GM23338 (cell line): ENCODE measurements at regions not wholly inside any gene's neighbourhood (a gene's known extent, or its start where the extent isn't known, plus 50 kb on each side); places are given as distances from the start of the nearest gene placed in this dataset.

Source experiments
- ATAC-seq: fragments of 200-7000 bp; cut with Tn5 transposase; 3 replicates; pipeline ENCODE4 v1.9.1; 2020
- DNase-seq: peaks from one replicate; pipeline ENCODE4 v3.0.0-alpha.2; 2015; ENCODE audit warnings: low spot score
- H2AFZ ChIP-seq: fragments of 200-600 bp; sonication (generic); 2 replicates; pipeline ENCODE4 v1.8.0; 2016; ENCODE audit warnings: antibody characterized with exemption, mild to moderate bottlenecking, moderate library complexity
- H3F3A ChIP-seq: fragments of 200-600 bp; sonication (generic); replicated peaks from 2 replicates; pipeline ENCODE4 v1.8.0; 2017; ENCODE audit warnings: antibody characterized with exemption, mixed run types, low read depth
- H3K27ac ChIP-seq: fragments of 200-600 bp; sonication (generic); 2 replicates; pipeline ENCODE4 v1.6.1; 2016; ENCODE audit warnings: low read depth
- H3K27me3 ChIP-seq: fragments of 200-600 bp; sonication (generic); 2 replicates; pipeline ENCODE4 v1.8.0; 2016; ENCODE audit warnings: mild to moderate bottlenecking, mixed run types, moderate library complexity; ENCODE audit not compliant: insufficient read depth
- H3K36me3 ChIP-seq: fragments of 200-600 bp; sonication (generic); 2 replicates; pipeline ENCODE4 v1.8.0; 2016; ENCODE audit warnings: mild to moderate bottlenecking; ENCODE audit not compliant: insufficient read depth
- H3K4me1 ChIP-seq: fragments of 200-600 bp; sonication (generic); 2 replicates; pipeline ENCODE4 v1.8.0; 2016; ENCODE audit warnings: mild to moderate bottlenecking, moderate library complexity; ENCODE audit not compliant: insufficient read depth
- H3K4me2 ChIP-seq: fragments of 200-600 bp; sonication (generic); 2 replicates; pipeline ENCODE4 v1.7.1; 2017; ENCODE audit warnings: mixed run types
- H3K4me3 ChIP-seq: fragments of 200-600 bp; sonication (generic); 2 replicates; pipeline ENCODE4 v1.6.1; 2016; ENCODE audit warnings: mixed run types
- H3K79me2 ChIP-seq: fragments of 200-600 bp; sonication (generic); replicated peaks from 2 replicates; pipeline ENCODE4 v1.8.0; 2017; ENCODE audit warnings: mild to moderate bottlenecking; ENCODE audit not compliant: insufficient read depth
- H3K9me2 ChIP-seq: fragments of 200-600 bp; sonication (generic); 2 replicates; pipeline ENCODE4 v1.8.0; 2017; ENCODE audit not compliant: insufficient read depth
- H4K20me1 ChIP-seq: fragments of 200-600 bp; sonication (generic); replicated peaks from 2 replicates; pipeline ENCODE4 v1.8.0; 2017; ENCODE audit warnings: mild to moderate bottlenecking; ENCODE audit not compliant: insufficient read depth
- H3K27ac Mint-ChIP-seq: 2 replicates; pipeline ENCODE4 v1.8.0; 2020; ENCODE audit warnings: inconsistent platforms, mild to moderate bottlenecking, moderate library complexity, mixed read lengths
- H3K27me3 Mint-ChIP-seq: 3 replicates; pipeline ENCODE4 v1.8.0; 2022; ENCODE audit warnings: low read depth, mild to moderate bottlenecking, moderate library complexity, mixed read lengths, inconsistent platforms; ENCODE audit not compliant: insufficient read depth, poor library complexity
- H3K36me3 Mint-ChIP-seq: 3 replicates; pipeline ENCODE4 v1.8.0; 2021; ENCODE audit warnings: low read depth, mild to moderate bottlenecking, inconsistent platforms, moderate library complexity, mixed read lengths
- H3K4me1 Mint-ChIP-seq: 3 replicates; pipeline ENCODE4 v1.8.0; 2020; ENCODE audit warnings: mild to moderate bottlenecking, inconsistent platforms, mixed read lengths
- H3K4me3 Mint-ChIP-seq: 3 replicates; pipeline ENCODE4 v1.8.0; 2021; ENCODE audit warnings: moderate library complexity, mild to moderate bottlenecking, inconsistent platforms, mixed read lengths
- H3K9me3 Mint-ChIP-seq: 3 replicates; pipeline ENCODE4 v1.8.0; 2020; ENCODE audit warnings: moderate library complexity, mild to moderate bottlenecking, inconsistent platforms, mixed read lengths
- CREB1 ChIP-seq: fragments of 250-450 bp; sonication (Bioruptor Pico); IDR thresholded peaks from 2 replicates; pipeline ENCODE4 v1.5.0; 2020; ENCODE audit warnings: low read depth, mild to moderate bottlenecking, moderate library complexity
- CTCF ChIP-seq, 2 experiments: fragments of 200-600 bp in 1 of 2; sonication (generic) in 1 of 2; conservative IDR thresholded peaks; 2 replicates each; pipeline versions ENCODE4 v1.5.1 to v1.6.1; 2016 to 2017; ENCODE audit warnings: antibody characterized with exemption in 2 of 2, low read depth in 2 of 2, mild to moderate bottlenecking in 2 of 2, moderate library complexity in 1 of 2
- EZH2 ChIP-seq: fragments of 200-600 bp; sonication (generic); IDR thresholded peaks from one replicate; pipeline ENCODE4 v1.8.0; 2017; ENCODE audit warnings: antibody characterized with exemption, mild to moderate bottlenecking, low read depth; ENCODE audit not compliant: unreplicated experiment
- EZH2phosphoT487 ChIP-seq: fragments of 200-600 bp; sonication (generic); IDR thresholded peaks from one replicate; pipeline ENCODE4 v1.8.1; 2018; ENCODE audit warnings: antibody characterized with exemption; ENCODE audit not compliant: unreplicated experiment
- ZNF114 ChIP-seq: fragments of 250-450 bp; sonication (Bioruptor Pico); IDR thresholded peaks from 2 replicates; pipeline ENCODE4 v1.5.0; 2020; ENCODE audit warnings: mild to moderate bottlenecking, moderate library complexity
- ZNF331 ChIP-seq: fragments of 250-450 bp; sonication (Bioruptor Pico); IDR thresholded peaks from 2 replicates; pipeline ENCODE4 v1.5.0; 2020; ENCODE audit warnings: low read depth, mild to moderate bottlenecking, moderate library complexity
- ZNF462 ChIP-seq: fragments of 250-450 bp; sonication (Bioruptor Pico); IDR thresholded peaks from 2 replicates; pipeline ENCODE4 v1.5.0; 2020; ENCODE audit warnings: mild to moderate bottlenecking, moderate library complexity

- TF ChIP-seq CTCF (conservative IDR thresholded peaks at IDR 0.05; ENCODE audit: low read depth in 2 of 2) (peak; percentile 91 to 97), EZH2 (no peak)
- Mint-ChIP-seq H3K4me1 (peaks cover 6% of the 10 kb centered on the region), H3K36me3 (no peaks in the 10 kb centered on the region), H3K9me3 (no peaks in the 10 kb centered on the region), H3K4me3 (no peak overlapping the region), H3K27me3 (peaks cover 13% of the 10 kb centered on the region), H3K27ac (no peak overlapping the region)
- DNase-seq, result peak; percentile 83
- Histone ChIP-seq H3K4me1 (no peaks in the 10 kb centered on the region), H3K4me2 (no peak overlapping the region), H4K20me1 (no peaks in the 10 kb centered on the region), H3K79me2 (no peaks in the 10 kb centered on the region), H3F3A (no peaks in the 10 kb centered on the region), H3K9me2 (no peaks in the 10 kb centered on the region), H3K36me3 (no peaks in the 10 kb centered on the region), H3K4me3 (no peak overlapping the region), H3K27me3 (no peaks in the 10 kb centered on the region), H3K27ac (no peak overlapping the region), H2AFZ (no peak overlapping the region)
- peak; percentile 79 for ATAC-seq
These were observed 194.1 kb downstream of the IGLL1 start for GRCh38 chr22:23385678-23386631.

- Histone ChIP-seq H3K27ac (no peak overlapping the region), H3K4me2 (no peak overlapping the region), H3K4me3 (no peak overlapping the region), H4K20me1 (no peaks in the 10 kb centered on the region), H3F3A (no peaks in the 10 kb centered on the region), H3K4me1 (no peaks in the 10 kb centered on the region), H3K9me2 (no peaks in the 10 kb centered on the region), H3K79me2 (no peaks in the 10 kb centered on the region), H2AFZ (no peak overlapping the region), H3K36me3 (no peaks in the 10 kb centered on the region), H3K27me3 (no peaks in the 10 kb centered on the region)
- Mint-ChIP-seq H3K27ac (no peak overlapping the region), H3K9me3 (no peaks in the 10 kb centered on the region), H3K4me3 (no peak overlapping the region), H3K27me3 (peaks cover 11% of the 10 kb centered on the region), H3K36me3 (no peaks in the 10 kb centered on the region), H3K4me1 (peaks cover 6% of the 10 kb centered on the region)
- DNase-seq, result no peak
- ATAC-seq, result no peak
- TF ChIP-seq EZH2phosphoT487, result no peak
- no peak for TF ChIP-seq ZNF462 (CRISPR knock-in tag)
- no peak for TF ChIP-seq ZNF114 (CRISPR knock-in tag)
- no peak for TF ChIP-seq EZH2
- no peak for TF ChIP-seq ZNF331 (CRISPR knock-in tag)
- TF ChIP-seq CREB1 (CRISPR knock-in tag), result no peak
- no peak for TF ChIP-seq CTCF (conservative IDR thresholded peaks at IDR 0.05; ENCODE audit: low read depth in 2 of 2)
These were observed 195.0 kb downstream of the IGLL1 start for GRCh38 chr22:23384923-23385677.
